Testis (tissue), 2 donors: ENCODE measurements at regions not wholly inside any gene's neighbourhood (a gene's known extent, or its start where the extent isn't known, plus 50 kb on each side); places are given as distances from the start of the nearest gene placed in this dataset.

Source experiments
- DNase-seq: peaks from one replicate; pipeline ENCODE4 v3.0.0-alpha.2; 2019
- H3K27ac ChIP-seq, 2 donors: fragments of 200-600 bp; sonication (generic); one replicate each; pipeline ENCODE4 v1.5.1; 2019
- H3K27me3 ChIP-seq: fragments of 200-600 bp; sonication (generic); one replicate; pipeline ENCODE4 v1.5.1; 2019
- H3K36me3 ChIP-seq: fragments of 200-600 bp; sonication (generic); one replicate; pipeline ENCODE4 v1.5.1; 2017; ENCODE audit warnings: low read depth; ENCODE audit errors: missing control alignments
- H3K4me1 ChIP-seq: fragments of 200-600 bp; sonication (generic); one replicate; pipeline ENCODE4 v1.5.1; 2019
- H3K4me3 ChIP-seq, 2 donors: fragments of 200-600 bp; sonication (generic); one replicate each; pipeline ENCODE4 v1.5.1; 2017 to 2019
- H3K9me3 ChIP-seq: fragments of 200-600 bp; sonication (generic); one replicate; pipeline ENCODE4 v1.5.1; 2017
- POLR2A ChIP-seq: fragments of 450-650 bp; IDR thresholded peaks from one replicate; pipeline ENCODE4 v1.6.1; 2017; ENCODE audit warnings: antibody characterized with exemption, mild to moderate bottlenecking, moderate library complexity
- WGBS, 2 donors: methylation state at CpG; one replicate each; pipeline ENCODE4 v1.1.5; 2018; 5-methylcytosine and 5-hydroxymethylcytosine counted together
- intact Hi-C: fragments of 100-400 bp; cut with DNase I; formaldehyde crosslinking; loops from one replicate; pipeline ENCODE4 v1.15.1; 2023; ENCODE audit warnings: low total_unique reads
- TF ChIP-seq, protein P1 (sequence below), 3 experiments: fragments of 450-650 bp in 2 of 3; fragments of 200-600 bp in 1 of 3; sonication (generic) in 1 of 3; IDR thresholded peaks; one replicate each; pipeline ENCODE4 v1.5.1; 2016 to 2019; ENCODE audit warnings: antibody characterized with exemption in 3 of 3, mild to moderate bottlenecking in 2 of 3, moderate library complexity in 1 of 3

DNA sequence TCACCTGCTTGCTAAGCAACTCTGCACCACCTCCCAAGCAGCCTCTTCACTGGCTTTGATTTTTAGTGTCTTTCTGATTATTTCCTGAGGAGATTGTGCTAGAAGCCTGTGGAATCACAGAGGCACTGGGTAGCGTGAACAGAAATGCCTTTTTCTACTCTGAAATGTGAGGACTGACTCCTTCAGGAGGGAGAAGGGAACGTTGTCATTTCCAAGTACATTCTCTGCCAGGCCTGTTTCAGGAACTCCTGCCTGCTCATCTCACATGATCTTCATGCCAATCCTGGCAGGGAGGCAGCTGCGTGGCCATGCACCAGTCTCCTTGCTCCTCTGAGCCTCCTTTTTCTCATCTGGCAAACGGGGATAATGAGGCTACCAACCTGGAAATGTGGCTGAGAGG lies 49.8 kb upstream of the PRDM11 start:
- Histone ChIP-seq H3K9me3 (no peaks in the 10 kb centered on the region), H3K4me1 (peaks cover 8% of the 10 kb centered on the region), H3K27ac (no peak overlapping the region), H3K4me3 (no peak overlapping the region), H3K27me3 (no peaks in the 10 kb centered on the region), H3K36me3 (no peaks in the 10 kb centered on the region)
- intact Hi-C loops = no loop called here
- DNase-seq = no peak
- 72 to 76% methylated on average over 4 of the region's 4 CpGs for WGBS, 2 donors
- TF ChIP-seq, protein P1, sequence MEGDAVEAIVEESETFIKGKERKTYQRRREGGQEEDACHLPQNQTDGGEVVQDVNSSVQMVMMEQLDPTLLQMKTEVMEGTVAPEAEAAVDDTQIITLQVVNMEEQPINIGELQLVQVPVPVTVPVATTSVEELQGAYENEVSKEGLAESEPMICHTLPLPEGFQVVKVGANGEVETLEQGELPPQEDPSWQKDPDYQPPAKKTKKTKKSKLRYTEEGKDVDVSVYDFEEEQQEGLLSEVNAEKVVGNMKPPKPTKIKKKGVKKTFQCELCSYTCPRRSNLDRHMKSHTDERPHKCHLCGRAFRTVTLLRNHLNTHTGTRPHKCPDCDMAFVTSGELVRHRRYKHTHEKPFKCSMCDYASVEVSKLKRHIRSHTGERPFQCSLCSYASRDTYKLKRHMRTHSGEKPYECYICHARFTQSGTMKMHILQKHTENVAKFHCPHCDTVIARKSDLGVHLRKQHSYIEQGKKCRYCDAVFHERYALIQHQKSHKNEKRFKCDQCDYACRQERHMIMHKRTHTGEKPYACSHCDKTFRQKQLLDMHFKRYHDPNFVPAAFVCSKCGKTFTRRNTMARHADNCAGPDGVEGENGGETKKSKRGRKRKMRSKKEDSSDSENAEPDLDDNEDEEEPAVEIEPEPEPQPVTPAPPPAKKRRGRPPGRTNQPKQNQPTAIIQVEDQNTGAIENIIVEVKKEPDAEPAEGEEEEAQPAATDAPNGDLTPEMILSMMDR (IDR thresholded peaks at IDR 0.05) = no peak
- no peak for TF ChIP-seq POLR2A
